Suprapubic skin (tissue), 3 donors: ENCODE measurements at regions not wholly inside any gene's neighbourhood (a gene's known extent, or its start where the extent isn't known, plus 50 kb on each side); places are given as distances from the start of the nearest gene placed in this dataset.

ENCODE experiments used
- EP300 ChIP-seq: sonication (generic); formaldehyde crosslinking; IDR thresholded peaks from one replicate; pipeline ENCODE4 v1.6.1; 2017; ENCODE audit warnings: antibody characterized with exemption
- TF ChIP-seq, protein P1 (sequence below), 2 donors: fragments of 200-600 bp in 1 of 2; fragments of 450-650 bp in 1 of 2; sonication (generic) in 1 of 2; IDR thresholded peaks; one replicate each; pipeline ENCODE4 v1.5.1; 2016 to 2019; ENCODE audit warnings: antibody characterized with exemption in 2 of 2, mild to moderate bottlenecking in 1 of 2, moderate library complexity in 1 of 2

DNA sequence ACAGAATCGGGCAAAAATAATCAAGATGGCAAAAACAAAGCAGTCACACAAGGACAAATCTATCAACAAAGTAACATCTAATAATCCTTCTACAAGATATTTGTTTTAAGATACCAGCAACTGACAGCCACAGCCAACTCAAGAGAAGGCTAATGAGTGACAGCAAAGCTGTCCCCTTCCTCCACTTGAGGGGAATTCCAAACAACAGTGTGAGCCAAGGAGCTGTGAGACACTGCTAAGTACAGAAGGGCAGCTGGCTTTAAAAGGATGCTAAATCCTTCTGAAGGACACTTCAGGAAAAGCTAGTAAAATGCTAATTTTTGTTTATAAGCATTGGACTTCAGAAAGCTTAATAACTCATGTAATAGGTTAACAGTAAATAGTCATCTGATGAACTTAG, 120.3 kb upstream of the GOLGA8J start:
- TF ChIP-seq, protein P1, sequence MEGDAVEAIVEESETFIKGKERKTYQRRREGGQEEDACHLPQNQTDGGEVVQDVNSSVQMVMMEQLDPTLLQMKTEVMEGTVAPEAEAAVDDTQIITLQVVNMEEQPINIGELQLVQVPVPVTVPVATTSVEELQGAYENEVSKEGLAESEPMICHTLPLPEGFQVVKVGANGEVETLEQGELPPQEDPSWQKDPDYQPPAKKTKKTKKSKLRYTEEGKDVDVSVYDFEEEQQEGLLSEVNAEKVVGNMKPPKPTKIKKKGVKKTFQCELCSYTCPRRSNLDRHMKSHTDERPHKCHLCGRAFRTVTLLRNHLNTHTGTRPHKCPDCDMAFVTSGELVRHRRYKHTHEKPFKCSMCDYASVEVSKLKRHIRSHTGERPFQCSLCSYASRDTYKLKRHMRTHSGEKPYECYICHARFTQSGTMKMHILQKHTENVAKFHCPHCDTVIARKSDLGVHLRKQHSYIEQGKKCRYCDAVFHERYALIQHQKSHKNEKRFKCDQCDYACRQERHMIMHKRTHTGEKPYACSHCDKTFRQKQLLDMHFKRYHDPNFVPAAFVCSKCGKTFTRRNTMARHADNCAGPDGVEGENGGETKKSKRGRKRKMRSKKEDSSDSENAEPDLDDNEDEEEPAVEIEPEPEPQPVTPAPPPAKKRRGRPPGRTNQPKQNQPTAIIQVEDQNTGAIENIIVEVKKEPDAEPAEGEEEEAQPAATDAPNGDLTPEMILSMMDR (IDR thresholded peaks at IDR 0.05), result no peak
- TF ChIP-seq EP300, result no peak
